Loucy (cell line): ENCODE measurements at regions not wholly inside any gene's neighbourhood (a gene's known extent, or its start where the extent isn't known, plus 50 kb on each side); places are given as distances from the start of the nearest gene placed in this dataset.
"Not testable (repeated sequence)": the region's sequence is repeated elsewhere in the genome, so short reads cannot be mapped to it uniquely, and the experiment has no call there.

Experiments used
- H2AFZ ChIP-seq: fragments of 200-600 bp; sonication (generic); 2 replicates; pipeline ENCODE4 v1.6.0; 2016; ENCODE audit warnings: antibody characterized with exemption, mild to moderate bottlenecking, low read length, moderate library complexity
- H3F3A ChIP-seq: fragments of 200-600 bp; 2 replicates; pipeline ENCODE4 v1.6.0; 2016; ENCODE audit warnings: antibody characterized with exemption, low read depth, mild to moderate bottlenecking
- H3K27me3 ChIP-seq: fragments of 200-600 bp; sonication (generic); 2 replicates; pipeline ENCODE4 v1.6.1; 2014; ENCODE audit warnings: low read length, mild to moderate bottlenecking; ENCODE audit not compliant: insufficient read depth, poor library complexity, severe bottlenecking
- H3K36me3 ChIP-seq: fragments of 200-600 bp; sonication (generic); 2 replicates; pipeline ENCODE4 v1.6.1; 2016; ENCODE audit warnings: low read length; ENCODE audit not compliant: insufficient read depth
- H3K4me1 ChIP-seq: fragments of 200-600 bp; sonication (generic); 2 replicates; pipeline ENCODE4 v1.5.1; 2014; ENCODE audit warnings: low read length, mild to moderate bottlenecking; ENCODE audit not compliant: insufficient read depth, poor library complexity, severe bottlenecking
- H3K4me2 ChIP-seq: fragments of 200-600 bp; sonication (generic); 2 replicates; pipeline ENCODE4 v1.6.0; 2014; ENCODE audit warnings: antibody characterized with exemption, low read length, low read depth, mild to moderate bottlenecking; ENCODE audit not compliant: poor library complexity, severe bottlenecking
- H3K4me3 ChIP-seq: fragments of 200-600 bp; sonication (generic); 2 replicates; pipeline ENCODE4 v1.5.1; 2014; ENCODE audit warnings: low read length, mild to moderate bottlenecking, mixed read lengths; ENCODE audit not compliant: poor library complexity, severe bottlenecking
- H3K79me2 ChIP-seq: fragments of 200-600 bp; sonication (generic); 2 replicates; pipeline ENCODE4 v1.6.1; 2014; ENCODE audit warnings: low read length; ENCODE audit not compliant: insufficient read depth
- H3K9ac ChIP-seq: fragments of 200-600 bp; sonication (generic); 2 replicates; pipeline ENCODE4 v1.6.0; 2014; ENCODE audit warnings: mild to moderate bottlenecking, low read depth, low read length, moderate library complexity; ENCODE audit not compliant: poor library complexity, severe bottlenecking
- H3K9me2 ChIP-seq: fragments of 200-600 bp; sonication (generic); replicated peaks from 2 replicates; pipeline ENCODE4 v1.6.1; 2016; ENCODE audit warnings: low read depth, low read length, mixed read lengths
- H3K9me3 ChIP-seq: fragments of 200-600 bp; sonication (generic); 2 replicates; pipeline ENCODE4 v1.6.1; 2014; ENCODE audit warnings: mild to moderate bottlenecking, antibody characterized with exemption, low read length, low read depth; ENCODE audit not compliant: insufficient read depth
- H4K20me1 ChIP-seq: fragments of 200-600 bp; sonication (generic); 2 replicates; pipeline ENCODE4 v1.6.0; 2014; ENCODE audit warnings: antibody characterized with exemption, low read length, mild to moderate bottlenecking; ENCODE audit not compliant: insufficient read depth, poor library complexity, severe bottlenecking
- CTCF ChIP-seq: fragments of 200-600 bp; sonication (generic); conservative IDR thresholded peaks from 2 replicates; pipeline ENCODE4 v1.5.1; 2014; ENCODE audit warnings: mild to moderate bottlenecking, antibody characterized with exemption, low read length
- EZH2phosphoT487 ChIP-seq: fragments of 200-600 bp; IDR thresholded peaks from 2 replicates; pipeline ENCODE4 v1.6.1; 2018; ENCODE audit warnings: antibody characterized with exemption, mild to moderate bottlenecking, moderate library complexity, borderline replicate concordance

- H3K79me2 ChIP-seq = no peaks in the 10 kb centered on the region
- H2AFZ ChIP-seq = no peak overlapping the region
- H4K20me1 ChIP-seq = no peaks in the 10 kb centered on the region
- H3K4me2 ChIP-seq = no peak overlapping the region
- no peaks in the 10 kb centered on the region for H3K4me1 ChIP-seq
- H3K9ac ChIP-seq = no peak overlapping the region
- H3K36me3 ChIP-seq = no peaks in the 10 kb centered on the region
- no peaks in the 10 kb centered on the region for H3K9me2 ChIP-seq
- no peak for TF ChIP-seq EZH2phosphoT487
- no peak for TF ChIP-seq CTCF
- H3K27me3 ChIP-seq = no peaks in the 10 kb centered on the region
- H3K4me3 ChIP-seq = no peak overlapping the region
- no peaks in the 10 kb centered on the region for H3F3A ChIP-seq
- H3K9me3 ChIP-seq = 0 out of 2 replicates have a peak, but pooled peaks cover 2% of the 10 kb centered on the region
These were observed 63.7 kb upstream of the IPO5 start for GRCh38 chr13:97889803-97890202.

GRCh38 chr13:97890573-97890972, 62.9 kb upstream of the IPO5 start:
- H3K9me2 ChIP-seq = no peaks in the 10 kb centered on the region
- no peaks in the 10 kb centered on the region for H3K36me3 ChIP-seq
- H3K9ac ChIP-seq = no peak overlapping the region
- no peaks in the 10 kb centered on the region for H3K79me2 ChIP-seq
- no peaks in the 10 kb centered on the region for H4K20me1 ChIP-seq
- TF ChIP-seq EZH2phosphoT487 (no peak), CTCF (no peak)
- no peaks in the 10 kb centered on the region for H3F3A ChIP-seq
- no peak overlapping the region for H3K4me3 ChIP-seq
- H3K4me1 ChIP-seq = no peaks in the 10 kb centered on the region
- H3K4me2 ChIP-seq = no peak overlapping the region
- H3K27me3 ChIP-seq = no peaks in the 10 kb centered on the region
- 0 out of 2 replicates have a peak, but pooled peaks cover 2% of the 10 kb centered on the region for H3K9me3 ChIP-seq
- H2AFZ ChIP-seq = no peak overlapping the region

- not testable (repeated sequence) for H3K79me2 ChIP-seq, H3K9me2 ChIP-seq, H3K4me1 ChIP-seq, H3F3A ChIP-seq, H4K20me1 ChIP-seq, H3K9ac ChIP-seq, H3K27me3 ChIP-seq, H3K4me2 ChIP-seq, H3K9me3 ChIP-seq, H3K4me3 ChIP-seq, H3K36me3 ChIP-seq, H2AFZ ChIP-seq
These were observed 61.5 kb upstream of the IPO5 start for GRCh38 chr13:97891964-97892363.

GRCh38 chr13:97892717-97893116, 60.8 kb upstream of the IPO5 start:
- Histone ChIP-seq H3K27me3 (no peaks in the 10 kb centered on the region), H3K9me3 (no peaks in the 10 kb centered on the region), H3K36me3 (no peaks in the 10 kb centered on the region), H3F3A (no peaks in the 10 kb centered on the region), H3K9ac (no peak overlapping the region), H2AFZ (no peak overlapping the region), H3K9me2 (no peaks in the 10 kb centered on the region), H3K4me3 (no peak overlapping the region), H3K79me2 (no peaks in the 10 kb centered on the region), H4K20me1 (no peaks in the 10 kb centered on the region), H3K4me1 (no peaks in the 10 kb centered on the region), H3K4me2 (no peak overlapping the region)
- TF ChIP-seq EZH2phosphoT487 = no peak
- no peak for TF ChIP-seq CTCF
